VCaP (cell line): ENCODE measurements at regions not wholly inside any gene's neighbourhood (a gene's known extent, or its start where the extent isn't known, plus 50 kb on each side); places are given as distances from the start of the nearest gene placed in this dataset.
"Not testable (repeated sequence)": the region's sequence is repeated elsewhere in the genome, so short reads cannot be mapped to it uniquely, and the experiment has no call there.

Experiments used
- H3K27ac ChIP-seq: fragments of 450-650 bp; 2 replicates; pipeline ENCODE4 v1.5.1; 2017
- CTCF ChIP-seq: fragments of 450-650 bp; conservative IDR thresholded peaks from 2 replicates; pipeline ENCODE4 v1.5.1; 2017; ENCODE audit warnings: mild to moderate bottlenecking, moderate library complexity

- no peak for TF ChIP-seq CTCF
- no peak overlapping the region for H3K27ac ChIP-seq
These were observed 87.1 kb downstream of the SCN11A start for GRCh38 chr3:38964646-38965045.

GRCh38 chr3:38964204-38964603, 87.5 kb downstream of the SCN11A start:
- H3K27ac ChIP-seq = no peak overlapping the region
- TF ChIP-seq CTCF = no peak

DNA sequence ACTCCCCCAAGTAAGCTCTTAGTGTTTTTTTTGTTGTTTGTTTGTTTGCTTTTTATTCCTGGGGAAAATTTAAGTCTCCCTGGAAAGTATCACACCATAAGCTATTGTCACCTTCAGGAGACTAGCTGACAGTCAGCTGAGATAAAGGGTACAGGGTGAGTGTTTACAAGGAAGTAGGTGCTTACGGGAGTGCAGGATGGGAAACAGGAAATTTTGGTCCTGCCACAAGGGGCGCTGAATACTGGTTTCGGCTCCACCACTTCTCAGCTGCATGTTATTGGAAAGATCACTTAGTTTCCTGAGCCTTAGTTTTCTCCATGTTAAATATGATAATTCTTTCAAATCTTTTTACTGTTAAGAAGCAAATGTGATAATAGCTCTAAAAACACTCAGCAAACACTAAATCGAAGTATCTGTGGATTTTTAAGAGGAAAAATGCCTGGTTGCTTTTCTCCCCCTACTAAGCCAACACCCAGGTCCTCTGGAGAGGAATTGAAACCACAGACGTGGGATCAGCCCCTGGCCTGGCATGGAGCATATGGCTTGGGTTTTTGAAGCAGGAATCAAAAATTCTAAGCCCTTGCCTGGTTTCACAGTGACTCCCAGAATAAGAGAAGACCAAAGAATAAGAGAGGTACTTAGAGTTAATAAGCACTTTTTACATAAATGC, 90.7 kb downstream of the SCN11A start:
- TF ChIP-seq CTCF = peak; percentile 87
- H3K27ac ChIP-seq = no peak overlapping the region; the same call in 1 of the 2 replicates

DNA sequence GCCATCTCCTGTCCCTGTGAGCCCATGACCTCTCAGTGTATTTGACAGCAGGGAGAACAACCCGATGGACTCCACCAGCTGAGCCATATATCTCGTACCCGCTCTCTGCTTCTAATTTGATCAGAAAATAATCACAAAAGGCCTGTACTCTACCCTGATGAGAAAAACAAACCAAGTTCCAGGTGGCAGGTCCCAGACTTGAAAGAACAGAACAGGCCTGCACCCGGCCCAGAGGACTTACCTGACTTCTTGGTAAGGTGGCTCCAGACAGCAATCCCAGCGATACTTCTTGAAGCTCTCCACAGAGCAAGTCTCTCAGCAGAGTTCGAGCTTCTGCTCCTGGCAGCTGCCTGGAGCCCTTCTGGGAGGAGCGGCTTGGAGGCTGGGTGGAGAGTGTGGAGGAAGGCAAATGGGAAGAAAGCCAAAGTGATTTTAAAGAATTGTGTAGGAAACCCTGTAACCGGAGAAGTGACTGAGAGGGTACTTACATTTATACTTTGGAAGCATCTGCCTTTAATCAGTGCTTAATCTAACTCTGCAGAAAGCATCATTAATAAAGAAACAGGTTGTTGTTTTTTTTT, 91.6 kb downstream of the SCN11A start:
- no peak for TF ChIP-seq CTCF
- no peak overlapping the region for H3K27ac ChIP-seq

DNA sequence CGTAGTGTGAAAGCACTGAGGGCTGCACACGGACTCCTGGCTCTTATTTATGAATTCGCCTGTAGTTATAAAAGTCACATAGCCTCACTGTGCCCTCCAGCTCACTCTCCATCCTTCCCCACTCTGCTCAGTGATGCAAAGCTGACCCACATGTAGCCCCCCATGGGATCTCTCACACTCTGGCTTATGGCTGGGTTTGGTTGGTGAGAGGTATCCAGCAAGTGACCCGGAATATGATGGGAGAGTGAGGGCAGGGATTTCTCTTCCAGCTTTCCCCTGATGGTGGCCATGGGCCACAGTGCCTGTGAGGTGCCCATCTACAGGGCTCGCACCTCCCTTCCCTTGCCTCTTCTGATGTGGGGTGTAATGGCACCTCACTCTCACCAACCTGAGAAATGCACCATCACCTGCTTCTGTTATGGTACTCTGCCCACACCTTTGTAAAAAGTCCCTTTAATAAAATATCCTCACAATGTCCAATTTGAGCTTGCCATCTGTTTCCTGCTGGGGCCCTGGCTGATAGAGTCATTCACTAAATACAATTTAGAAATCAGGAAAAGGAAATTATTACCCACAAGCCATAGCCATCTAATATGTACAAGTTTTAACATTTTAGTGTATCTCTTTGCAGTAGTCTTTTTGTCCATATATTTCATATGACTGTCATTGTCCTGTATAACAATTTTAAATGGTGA, 93.6 kb downstream of the SCN11A start:
- no peak for TF ChIP-seq CTCF
- no peak overlapping the region for H3K27ac ChIP-seq

DNA sequence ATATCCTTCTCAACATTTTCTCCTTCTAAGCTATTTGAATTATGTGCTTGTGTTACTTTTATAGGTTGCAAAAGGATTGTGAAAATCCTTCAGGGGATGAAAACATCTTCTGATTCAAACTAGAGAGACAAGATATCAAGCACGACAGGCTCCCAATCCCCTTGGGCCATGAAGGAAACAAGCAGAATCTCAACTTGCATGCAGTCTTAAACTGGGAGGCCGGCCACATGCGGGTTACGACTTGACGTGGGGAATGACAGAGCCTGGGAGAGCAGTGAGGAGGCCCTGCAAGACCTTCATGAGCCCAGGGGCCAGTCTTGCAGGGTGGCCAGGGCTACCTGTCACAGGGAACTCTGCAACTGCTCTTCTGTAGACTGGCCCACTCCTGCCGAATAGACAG, 94.4 kb downstream of the SCN11A start:
- no peak for TF ChIP-seq CTCF
- no peak overlapping the region for H3K27ac ChIP-seq

- no peak for TF ChIP-seq CTCF
- H3K27ac ChIP-seq = no peak overlapping the region
These were observed 99.0 kb downstream of the SCN11A start for GRCh38 chr3:38952721-38953120.

- H3K27ac ChIP-seq = not testable (repeated sequence)
These were observed 100.6 kb downstream of the SCN11A start for GRCh38 chr3:38951167-38951566.
